Cardiac fibroblast (primary cell): ENCODE measurements at regions not wholly inside any gene's neighbourhood (a gene's known extent, or its start where the extent isn't known, plus 50 kb on each side); places are given as distances from the start of the nearest gene placed in this dataset.

Experiments used
- DNase-seq, 2 donors: peaks; one replicate each; pipeline versions ENCODE4 v3.0.0 to v3.0.0-alpha.2; 2010; ENCODE audit warnings: low read depth in 2 of 2
- H3K4me3 ChIP-seq, 2 donors: replicated peaks in 1 of 2; 1 replicate in 1 of 2; 2 replicates in 1 of 2; pipeline ENCODE4 v1.5.1; 2011; ENCODE audit warnings: low read depth in 2 of 2, low read length in 2 of 2, mild to moderate bottlenecking in 2 of 2, moderate library complexity in 1 of 2
- CTCF ChIP-seq: IDR thresholded peaks from one replicate; pipeline ENCODE4 v1.5.1; 2011; ENCODE audit warnings: low read depth, mild to moderate bottlenecking, low read length, inconsistent platforms

DNA sequence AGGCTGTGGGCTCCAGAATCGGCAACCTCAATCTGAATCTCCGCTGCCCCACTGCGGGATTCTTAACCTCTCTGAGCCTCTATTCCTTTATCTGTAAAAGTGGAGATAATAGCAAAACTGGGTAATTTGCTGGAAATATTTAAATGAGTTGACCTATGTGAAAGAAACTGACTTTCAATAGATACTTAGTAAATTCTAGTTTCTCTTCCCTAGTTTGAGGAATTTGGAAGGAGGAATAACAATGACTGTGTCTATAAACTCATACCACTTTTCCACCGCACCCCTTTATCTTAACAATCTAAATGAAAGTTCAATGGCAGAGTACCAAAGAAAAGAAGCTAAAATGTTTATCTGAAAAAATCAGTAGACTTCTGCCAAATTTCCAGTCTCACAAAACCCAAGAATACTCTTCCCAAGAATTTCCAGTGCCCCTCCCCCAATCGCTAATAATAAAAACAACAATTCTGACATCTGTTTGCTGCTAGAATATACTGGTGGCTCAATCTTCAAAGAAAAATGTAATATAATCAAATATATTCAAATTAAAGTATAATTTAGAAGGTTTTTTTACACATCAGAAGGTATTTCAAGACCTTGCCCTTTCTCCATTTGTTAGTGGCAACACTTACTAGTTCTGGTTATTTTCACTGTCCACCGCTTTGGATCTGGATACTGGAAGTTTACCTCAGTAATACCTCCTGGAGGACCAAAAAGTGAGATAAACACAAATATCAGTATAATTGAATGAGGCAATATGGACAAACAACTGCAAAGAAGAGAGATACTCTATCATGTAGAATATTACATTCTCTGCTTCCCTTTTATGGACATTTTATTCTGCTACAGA lies 171.2 kb downstream of the LTN1 start:
- H3K4me3 ChIP-seq: no peak overlapping the region
- no peak for DNase-seq
- TF ChIP-seq CTCF: no peak

DNA sequence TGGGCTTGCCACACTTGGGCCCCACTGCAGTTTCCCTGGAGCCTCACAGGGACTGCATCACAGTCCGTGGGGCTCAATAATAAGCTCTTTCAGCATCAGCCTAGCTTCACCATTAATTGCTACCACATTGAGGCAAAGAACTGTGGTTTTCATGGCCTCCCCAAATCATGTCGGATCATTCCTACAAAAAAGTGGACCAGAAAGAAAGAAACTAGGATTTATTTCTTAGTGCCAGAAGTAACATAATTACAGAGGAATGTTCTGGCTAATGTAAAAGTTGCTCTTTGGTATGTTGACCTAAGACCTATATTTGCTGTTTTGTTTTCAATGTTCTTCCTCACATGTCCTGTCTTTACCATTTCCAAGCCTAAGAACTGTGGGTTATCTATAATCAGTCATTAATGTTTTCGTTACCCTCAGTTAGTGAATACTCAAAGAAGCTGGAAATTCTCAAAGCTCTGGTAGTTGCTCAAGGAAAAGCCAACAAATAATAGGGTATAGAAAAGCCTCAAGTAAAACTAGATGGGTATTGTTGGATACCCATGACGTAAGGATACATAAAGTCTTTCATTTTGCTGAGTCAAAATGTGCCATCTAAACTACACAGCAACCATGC lies 173.9 kb downstream of the LTN1 start:
- H3K4me3 ChIP-seq: no peak overlapping the region
- peak; percentile 19 to 68 for DNase-seq
- TF ChIP-seq CTCF: no peak

DNA sequence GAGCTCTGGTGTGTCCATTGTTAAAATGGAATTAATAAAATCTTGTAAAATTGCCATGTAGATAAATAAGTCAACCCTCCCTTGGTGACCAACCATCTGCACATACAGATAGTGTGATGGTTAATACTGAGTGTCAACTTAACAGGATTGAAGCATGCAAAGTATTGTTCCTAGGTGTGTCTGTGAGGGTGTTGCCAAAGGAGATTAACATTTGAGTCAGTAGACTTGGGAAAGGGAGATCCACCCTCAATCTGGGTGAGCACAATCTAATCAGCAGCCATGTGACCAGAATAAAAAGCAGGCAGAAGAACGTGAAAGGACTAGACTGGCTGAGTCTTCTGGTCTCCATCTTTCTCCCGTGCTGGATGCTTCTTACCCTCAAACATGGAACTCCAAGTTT lies 174.8 kb downstream of the LTN1 start:
- no peak for DNase-seq
- TF ChIP-seq CTCF: no peak
- no peak overlapping the region for H3K4me3 ChIP-seq

GRCh38 chr21:28811860-28812259 lies 180.8 kb downstream of the LTN1 start:
- TF ChIP-seq CTCF: no peak
- no peak for DNase-seq
- no peak overlapping the region for H3K4me3 ChIP-seq

GRCh38 chr21:28810826-28811524 lies 181.7 kb downstream of the LTN1 start:
- no peak overlapping the region for H3K4me3 ChIP-seq

GRCh38 chr21:28805885-28806284 lies 186.8 kb downstream of the LTN1 start:
- no peak for TF ChIP-seq CTCF
- DNase-seq: peak; percentile 95
- no peak overlapping the region for H3K4me3 ChIP-seq

More at GRCh38 chr21:28810826-28811524, 181.7 kb downstream of the LTN1 start:
- TF ChIP-seq CTCF: no peak
- no peak for DNase-seq
